ENCODE measurements at regions not wholly inside any gene's neighbourhood (a gene's known extent, or its start where the extent isn't known, plus 50 kb on each side); places are given as distances from the start of the nearest gene placed in this dataset.

GRCh38 chr15:94083467-94084052 lies 147.8 kb upstream of the MCTP2 start:
- CTCF ChIA-PET: no interaction called here
- no peak for TF ChIP-seq CTCF (IDR thresholded peaks at IDR 0.05; ENCODE audit: unreplicated experiment)
- H3K4me1 Mint-ChIP-seq (ENCODE audit: low read depth, unreplicated experiment): no peaks in the 10 kb centered on the region
- H3K9me3 Mint-ChIP-seq (ENCODE audit: low read depth, unreplicated experiment): no peaks in the 10 kb centered on the region
- H3K4me3 Mint-ChIP-seq (ENCODE audit: low read depth, unreplicated experiment): no peak overlapping the region
- H3K27me3 Mint-ChIP-seq (ENCODE audit: unreplicated experiment): peaks cover 13% of the 10 kb centered on the region
- no TSS peak for BruUV-seq (replicated peaks)
- H3K27ac Mint-ChIP-seq (ENCODE audit: unreplicated experiment): no peak overlapping the region
- intact Hi-C loops (cut with micrococcal nuclease; ENCODE audit: unreplicated experiment): no loop called here
- no peaks in the 10 kb centered on the region for H3K36me3 Mint-ChIP-seq (ENCODE audit: insufficient read depth, unreplicated experiment)
- no peak for DNase-seq

- Mint-ChIP-seq H3K4me3 (ENCODE audit: low read depth, unreplicated experiment) (no peak overlapping the region), H3K9me3 (ENCODE audit: low read depth, unreplicated experiment) (no peaks in the 10 kb centered on the region), H3K4me1 (ENCODE audit: low read depth, unreplicated experiment) (no peaks in the 10 kb centered on the region), H3K27me3 (ENCODE audit: unreplicated experiment) (peaks cover 13% of the 10 kb centered on the region), H3K36me3 (ENCODE audit: insufficient read depth, unreplicated experiment) (no peaks in the 10 kb centered on the region), H3K27ac (ENCODE audit: unreplicated experiment) (no peak overlapping the region)
- CTCF ChIA-PET: no interaction called here
- BruUV-seq (replicated peaks): no TSS peak
- DNase-seq: no peak
- intact Hi-C loops (cut with micrococcal nuclease; ENCODE audit: unreplicated experiment): no loop called here
- no peak for TF ChIP-seq CTCF (IDR thresholded peaks at IDR 0.05; ENCODE audit: unreplicated experiment)
These were observed 149.5 kb upstream of the MCTP2 start for GRCh38 chr15:94081829-94082228.

- Mint-ChIP-seq H3K4me3 (ENCODE audit: low read depth, unreplicated experiment) (no peak overlapping the region), H3K4me1 (ENCODE audit: low read depth, unreplicated experiment) (no peaks in the 10 kb centered on the region)
These were observed 150.3 kb upstream of the MCTP2 start for GRCh38 chr15:94080989-94081605.

GRCh38 chr15:94080416-94080815 lies 150.9 kb upstream of the MCTP2 start:
- Mint-ChIP-seq H3K27ac (ENCODE audit: unreplicated experiment) (no peak overlapping the region), H3K4me3 (ENCODE audit: low read depth, unreplicated experiment) (no peak overlapping the region), H3K36me3 (ENCODE audit: insufficient read depth, unreplicated experiment) (no peaks in the 10 kb centered on the region), H3K4me1 (ENCODE audit: low read depth, unreplicated experiment) (no peaks in the 10 kb centered on the region), H3K27me3 (ENCODE audit: unreplicated experiment) (peaks cover 13% of the 10 kb centered on the region), H3K9me3 (ENCODE audit: low read depth, unreplicated experiment) (peaks cover 3% of the 10 kb centered on the region)
- CTCF ChIA-PET: no interaction called here
- BruUV-seq (replicated peaks): no TSS peak
- intact Hi-C loops (cut with micrococcal nuclease; ENCODE audit: unreplicated experiment): no loop called here
- DNase-seq: no peak
- no peak for TF ChIP-seq CTCF (IDR thresholded peaks at IDR 0.05; ENCODE audit: unreplicated experiment)

More at GRCh38 chr15:94080989-94081605, 150.3 kb upstream of the MCTP2 start:
- intact Hi-C loops (cut with micrococcal nuclease; ENCODE audit: unreplicated experiment): no loop called here
- Mint-ChIP-seq H3K9me3 (ENCODE audit: low read depth, unreplicated experiment) (peaks cover under 1% of the 10 kb centered on the region), H3K27me3 (ENCODE audit: unreplicated experiment) (peaks cover 13% of the 10 kb centered on the region), H3K27ac (ENCODE audit: unreplicated experiment) (no peak overlapping the region), H3K36me3 (ENCODE audit: insufficient read depth, unreplicated experiment) (no peaks in the 10 kb centered on the region)
- CTCF ChIA-PET: no interaction called here
- no TSS peak for BruUV-seq (replicated peaks)
- TF ChIP-seq CTCF (IDR thresholded peaks at IDR 0.05; ENCODE audit: unreplicated experiment): no peak
- DNase-seq: no peak
